ENCODE measurements at regions not wholly inside any gene's neighbourhood (a gene's known extent, or its start where the extent isn't known, plus 50 kb on each side); places are given as distances from the start of the nearest gene placed in this dataset.

DNA sequence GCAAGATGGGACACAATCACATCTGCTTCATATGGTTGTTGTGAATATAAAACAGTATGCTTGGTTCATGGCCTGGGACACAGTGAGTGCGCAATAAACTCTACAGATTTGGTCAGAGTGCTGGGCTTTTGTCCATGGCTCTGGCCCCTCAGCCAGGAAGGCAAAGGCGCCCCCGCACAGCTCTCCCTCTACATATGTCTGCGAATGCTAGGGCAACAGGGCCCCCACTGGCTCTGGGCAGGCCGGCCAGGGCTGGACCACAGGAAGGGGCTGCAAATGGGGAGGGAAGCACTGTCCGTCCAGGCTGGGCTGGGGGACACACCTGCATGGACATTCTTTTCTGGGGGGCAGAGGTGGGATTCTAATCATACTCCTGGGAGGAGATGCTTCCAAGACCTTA, 151.8 kb upstream of the MLN start:
- no peaks in the 10 kb centered on the region for H3K4me1 ChIP-seq (ENCODE audit: control insufficient read depth, low read length)
- no peaks in the 10 kb centered on the region for H3K79me2 ChIP-seq (ENCODE audit: control insufficient read depth, low read length)
- no peaks in the 10 kb centered on the region for H3K9me2 ChIP-seq (replicated peaks; ENCODE audit: control insufficient read depth, low read length)
- no peaks in the 10 kb centered on the region; the same call in none of the 2 replicates for H3K27me3 ChIP-seq (ENCODE audit: control insufficient read depth, low read length)
- no peak overlapping the region for H3K4me2 ChIP-seq (ENCODE audit: low read length)
- no peak overlapping the region for H3K4me3 ChIP-seq (ENCODE audit: low read length)
- no peaks in the 10 kb centered on the region for H3K9me3 ChIP-seq (ENCODE audit: control insufficient read depth, insufficient read depth, low read length)
- no peaks in the 10 kb centered on the region for H3F3A ChIP-seq (ENCODE audit: control insufficient read depth, insufficient read depth)
- no peak overlapping the region for H3K27ac ChIP-seq (ENCODE audit: low read depth, low read length)
- no peaks in the 10 kb centered on the region for H4K20me1 ChIP-seq (ENCODE audit: control insufficient read depth, insufficient read depth, low read depth, low read length)
- no peaks in the 10 kb centered on the region for H3K36me3 ChIP-seq (ENCODE audit: control insufficient read depth, low read length)
- TF ChIP-seq EZH2phosphoT487 (IDR thresholded peaks at IDR 0.05; ENCODE audit: borderline replicate concordance, low read length): no peak
- TF ChIP-seq, protein P1, sequence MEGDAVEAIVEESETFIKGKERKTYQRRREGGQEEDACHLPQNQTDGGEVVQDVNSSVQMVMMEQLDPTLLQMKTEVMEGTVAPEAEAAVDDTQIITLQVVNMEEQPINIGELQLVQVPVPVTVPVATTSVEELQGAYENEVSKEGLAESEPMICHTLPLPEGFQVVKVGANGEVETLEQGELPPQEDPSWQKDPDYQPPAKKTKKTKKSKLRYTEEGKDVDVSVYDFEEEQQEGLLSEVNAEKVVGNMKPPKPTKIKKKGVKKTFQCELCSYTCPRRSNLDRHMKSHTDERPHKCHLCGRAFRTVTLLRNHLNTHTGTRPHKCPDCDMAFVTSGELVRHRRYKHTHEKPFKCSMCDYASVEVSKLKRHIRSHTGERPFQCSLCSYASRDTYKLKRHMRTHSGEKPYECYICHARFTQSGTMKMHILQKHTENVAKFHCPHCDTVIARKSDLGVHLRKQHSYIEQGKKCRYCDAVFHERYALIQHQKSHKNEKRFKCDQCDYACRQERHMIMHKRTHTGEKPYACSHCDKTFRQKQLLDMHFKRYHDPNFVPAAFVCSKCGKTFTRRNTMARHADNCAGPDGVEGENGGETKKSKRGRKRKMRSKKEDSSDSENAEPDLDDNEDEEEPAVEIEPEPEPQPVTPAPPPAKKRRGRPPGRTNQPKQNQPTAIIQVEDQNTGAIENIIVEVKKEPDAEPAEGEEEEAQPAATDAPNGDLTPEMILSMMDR (IDR thresholded peaks at IDR 0.05; ENCODE audit: low read depth, low read length, poor library complexity, severe bottlenecking): no peak

DNA sequence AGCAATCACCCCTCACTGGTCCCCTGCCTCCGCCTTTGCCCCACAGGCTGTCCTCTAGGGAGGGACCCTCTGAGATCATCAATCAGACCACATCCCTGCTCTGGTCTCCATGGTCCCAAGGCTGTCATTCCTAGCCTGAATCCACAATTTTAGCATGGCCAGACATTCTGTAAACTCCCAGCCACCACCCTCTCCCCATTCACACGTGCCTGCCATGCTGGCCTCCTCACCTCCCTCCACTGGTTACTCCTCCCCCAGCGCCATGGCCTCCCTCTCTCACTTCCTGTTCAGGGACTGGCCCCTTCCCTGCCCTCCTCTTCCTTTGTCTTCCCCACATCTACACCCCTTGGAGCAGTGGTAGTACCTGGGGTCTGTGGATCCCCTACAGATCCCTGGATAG, 150.7 kb upstream of the MLN start:
- TF ChIP-seq EZH2phosphoT487 (IDR thresholded peaks at IDR 0.05; ENCODE audit: borderline replicate concordance, low read length): no peak
- TF ChIP-seq, protein P1 (IDR thresholded peaks at IDR 0.05; ENCODE audit: low read depth, low read length, poor library complexity, severe bottlenecking): no peak
- no peaks in the 10 kb centered on the region; the same call in 1 of the 2 replicates for H3K27me3 ChIP-seq (ENCODE audit: control insufficient read depth, low read length)
- no peaks in the 10 kb centered on the region for H3F3A ChIP-seq (ENCODE audit: control insufficient read depth, insufficient read depth)
- no peak overlapping the region for H3K4me2 ChIP-seq (ENCODE audit: low read length)
- no peaks in the 10 kb centered on the region for H4K20me1 ChIP-seq (ENCODE audit: control insufficient read depth, insufficient read depth, low read depth, low read length)
- H3K79me2 ChIP-seq (ENCODE audit: control insufficient read depth, low read length): no peaks in the 10 kb centered on the region
- H3K9me3 ChIP-seq (ENCODE audit: control insufficient read depth, insufficient read depth, low read length): no peaks in the 10 kb centered on the region
- H3K9me2 ChIP-seq (replicated peaks; ENCODE audit: control insufficient read depth, low read length): no peaks in the 10 kb centered on the region
- no peak overlapping the region for H3K27ac ChIP-seq (ENCODE audit: low read depth, low read length)
- no peak overlapping the region for H3K4me3 ChIP-seq (ENCODE audit: low read length)
- no peaks in the 10 kb centered on the region for H3K4me1 ChIP-seq (ENCODE audit: control insufficient read depth, low read length)
- no peaks in the 10 kb centered on the region for H3K36me3 ChIP-seq (ENCODE audit: control insufficient read depth, low read length)

DNA sequence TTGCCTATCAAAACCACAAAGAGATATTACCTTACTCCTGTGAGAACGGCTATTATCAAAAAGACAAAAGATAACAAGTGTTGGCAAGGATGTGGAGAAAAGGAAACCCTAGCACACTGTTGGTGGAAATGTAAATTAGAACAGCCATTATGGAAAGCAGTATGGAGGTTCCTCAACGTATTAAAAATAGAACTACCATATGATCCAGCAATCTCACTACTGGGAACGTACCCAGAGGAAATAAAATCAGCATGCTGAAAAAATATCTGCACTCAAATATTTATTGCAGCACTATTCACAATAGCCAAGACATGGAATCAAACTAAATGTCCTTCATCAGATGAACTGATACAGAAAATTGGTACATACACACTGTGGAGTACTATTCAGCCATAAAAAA, 149.4 kb upstream of the MLN start:
- Histone ChIP-seq H3K27me3 (ENCODE audit: control insufficient read depth, low read length) (no peaks in the 10 kb centered on the region; the same call in 1 of the 2 replicates), H3K79me2 (ENCODE audit: control insufficient read depth, low read length) (no peaks in the 10 kb centered on the region), H3K4me2 (ENCODE audit: low read length) (no peak overlapping the region), H3K9me3 (ENCODE audit: control insufficient read depth, insufficient read depth, low read length) (no peaks in the 10 kb centered on the region), H3K4me3 (ENCODE audit: low read length) (no peak overlapping the region), H3K9me2 (replicated peaks; ENCODE audit: control insufficient read depth, low read length) (no peaks in the 10 kb centered on the region), H3K36me3 (ENCODE audit: control insufficient read depth, low read length) (no peaks in the 10 kb centered on the region), H3K4me1 (ENCODE audit: control insufficient read depth, low read length) (no peaks in the 10 kb centered on the region), H3F3A (ENCODE audit: control insufficient read depth, insufficient read depth) (no peaks in the 10 kb centered on the region), H4K20me1 (ENCODE audit: control insufficient read depth, insufficient read depth, low read depth, low read length) (no peaks in the 10 kb centered on the region), H3K27ac (ENCODE audit: low read depth, low read length) (no peak overlapping the region)
- TF ChIP-seq EZH2phosphoT487 (IDR thresholded peaks at IDR 0.05; ENCODE audit: borderline replicate concordance, low read length): no peak
- TF ChIP-seq, protein P1 (IDR thresholded peaks at IDR 0.05; ENCODE audit: low read depth, low read length, poor library complexity, severe bottlenecking): no peak
